Occipital lobe (tissue), 1 donor: ENCODE measurements at regions not wholly inside any gene's neighbourhood (a gene's known extent, or its start where the extent isn't known, plus 50 kb on each side); places are given as distances from the start of the nearest gene placed in this dataset.

ENCODE experiments used
- DNase-seq: peaks from one replicate; lab custom pipeline; 2025; lab: John Stamatoyannopoulos, UW

DNA sequence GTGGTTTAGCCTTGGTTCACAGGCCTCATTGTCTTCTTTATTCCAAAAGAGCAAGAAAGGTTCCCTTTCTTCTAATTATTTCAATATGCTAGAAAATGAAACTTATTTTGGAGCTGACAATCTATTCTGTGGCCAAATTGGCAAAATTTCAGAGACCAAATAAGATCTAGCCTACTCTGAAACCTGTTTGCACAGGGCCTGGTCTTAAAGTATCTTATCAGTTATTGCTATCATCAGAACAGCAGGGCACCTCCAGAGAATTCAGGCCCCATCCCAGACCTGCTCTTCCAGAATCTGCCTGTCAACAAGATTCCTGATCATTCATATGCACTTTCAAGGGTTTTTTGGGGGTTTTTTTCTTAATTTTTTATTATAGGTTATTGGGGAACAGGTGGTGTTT, 198.7 kb downstream of the ANAPC1 start:
- no peak for DNase-seq

DNA sequence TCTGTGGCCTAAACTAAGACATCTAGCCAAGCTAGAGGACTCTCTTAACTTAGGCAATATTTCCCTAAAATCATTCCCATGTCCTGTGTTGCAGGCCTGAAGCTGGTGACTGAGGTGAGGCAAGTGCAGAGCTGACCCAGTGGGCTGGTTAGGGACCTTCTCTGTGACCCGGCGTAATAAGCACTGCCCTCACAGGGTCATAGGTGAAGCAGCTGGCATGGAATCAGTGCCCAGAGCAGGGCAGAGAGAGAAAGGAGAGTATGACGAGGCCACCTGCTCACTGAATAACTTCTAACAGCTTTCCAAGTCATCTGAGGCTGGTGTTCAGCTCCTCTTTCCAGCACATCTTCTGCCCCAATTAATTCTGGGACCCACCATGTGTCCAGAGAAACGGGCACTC, 197.0 kb downstream of the ANAPC1 start:
- no peak for DNase-seq

DNA sequence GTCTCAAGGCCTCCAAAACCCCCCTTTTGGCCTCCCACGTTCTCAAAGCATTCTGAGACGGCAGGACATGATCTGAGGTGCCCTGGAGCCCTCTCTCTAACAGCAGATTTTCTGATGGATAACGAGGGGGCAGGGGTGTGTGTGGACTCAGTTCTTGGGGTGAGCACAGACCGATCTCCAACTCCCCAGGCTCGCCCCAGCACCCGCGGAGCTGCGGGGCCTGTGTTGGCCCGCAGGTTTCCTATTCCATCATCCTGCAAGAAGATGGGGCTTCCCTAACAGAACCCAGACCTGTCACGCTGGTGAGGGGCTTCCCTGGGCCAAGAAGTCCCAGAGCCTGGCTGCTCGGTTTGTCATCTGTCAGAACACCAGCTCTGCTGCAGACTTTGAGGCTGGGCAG, 196.1 kb downstream of the ANAPC1 start:
- no peak for DNase-seq

DNA sequence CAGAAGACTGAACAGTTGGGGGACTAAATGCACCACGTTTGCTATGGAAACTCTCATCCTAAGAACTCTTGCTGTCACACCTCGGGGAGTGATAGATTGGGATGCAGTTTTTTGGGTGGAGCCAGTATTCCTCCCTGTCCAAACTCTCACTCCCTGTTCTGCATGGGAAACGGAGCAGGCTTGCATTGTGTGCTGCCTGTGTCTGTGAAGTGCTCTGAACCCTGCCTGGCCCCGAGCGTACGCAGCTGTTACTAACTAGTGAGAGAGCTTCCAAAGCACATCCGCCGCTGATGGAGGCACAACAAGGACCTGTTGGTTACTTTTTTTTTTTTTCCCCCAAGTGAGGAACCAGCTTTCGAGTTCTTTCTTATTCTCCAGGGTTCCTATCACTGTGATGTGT, 195.5 kb downstream of the ANAPC1 start:
- DNase-seq = no peak

DNA sequence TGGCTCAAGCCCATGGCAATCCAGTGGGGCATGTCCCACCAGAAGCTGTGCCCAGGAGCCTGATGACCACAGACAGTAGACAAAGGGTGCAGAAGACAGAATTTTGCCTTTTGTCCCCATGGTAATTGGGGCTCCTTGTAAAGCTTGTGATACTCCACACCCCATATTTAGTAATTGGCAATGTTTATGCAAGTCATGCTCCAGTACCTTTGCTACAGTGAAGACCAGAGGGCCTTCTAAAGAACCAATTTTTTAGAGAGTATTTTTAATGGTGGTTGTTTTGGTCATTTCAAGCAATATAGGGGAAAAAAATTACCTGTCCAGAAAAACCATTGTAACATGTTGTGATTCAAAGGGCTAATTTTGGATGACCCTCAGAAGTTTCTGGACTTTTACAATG, 194.8 kb downstream of the ANAPC1 start:
- DNase-seq = no peak

DNA sequence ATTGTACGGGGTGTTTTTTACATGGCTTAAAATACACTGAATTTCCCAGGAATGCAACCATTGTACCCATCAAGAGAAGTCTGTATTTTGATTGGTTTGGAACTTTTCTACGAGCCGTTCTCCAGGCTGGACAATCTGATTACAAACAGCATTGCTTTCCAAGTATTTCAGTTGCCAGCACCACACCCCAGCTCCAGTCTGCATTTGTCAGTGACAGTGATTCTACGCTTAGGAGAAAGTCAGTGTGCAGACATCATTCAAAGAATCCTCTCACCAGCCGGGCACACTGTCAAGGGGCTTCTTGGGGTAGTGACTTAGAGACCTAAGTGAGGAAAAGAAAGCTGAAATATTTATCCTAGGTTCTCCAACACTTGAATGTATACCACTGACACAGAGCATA, 194.1 kb downstream of the ANAPC1 start:
- DNase-seq = no peak

DNA sequence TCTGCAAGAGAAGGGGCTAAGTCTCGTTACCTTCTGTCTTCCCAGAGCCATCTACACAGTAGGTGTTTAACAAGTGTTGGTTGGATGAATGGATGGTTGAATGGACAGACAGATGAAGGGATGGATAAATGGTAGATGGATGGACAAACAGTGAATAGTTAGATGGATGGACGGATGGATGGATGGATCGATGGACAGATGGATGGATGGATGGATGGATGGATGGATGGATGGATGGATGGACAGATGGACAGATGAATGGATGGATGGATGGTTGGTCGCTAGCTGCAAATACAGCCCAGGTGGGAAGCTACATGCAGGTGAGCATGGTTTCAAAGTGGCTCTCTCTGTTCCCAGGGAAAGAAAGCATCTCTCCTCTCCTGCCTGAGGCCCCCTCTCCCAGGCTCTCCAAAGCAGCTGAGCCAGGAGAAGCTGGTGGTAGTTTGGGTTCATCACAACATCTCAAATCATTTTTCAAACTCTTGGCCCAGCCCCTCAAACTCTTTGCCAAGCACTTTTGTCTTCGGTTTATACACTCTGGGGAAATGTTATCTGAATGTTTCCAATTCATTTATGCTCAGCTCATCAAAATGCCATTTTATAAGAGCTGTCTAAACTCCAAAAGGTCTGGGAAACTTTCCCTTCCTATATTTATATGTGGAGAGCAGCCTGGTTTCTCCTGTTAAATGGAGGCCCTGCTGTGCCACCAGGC, 192.7 kb downstream of the ANAPC1 start:
- no peak for DNase-seq

DNA sequence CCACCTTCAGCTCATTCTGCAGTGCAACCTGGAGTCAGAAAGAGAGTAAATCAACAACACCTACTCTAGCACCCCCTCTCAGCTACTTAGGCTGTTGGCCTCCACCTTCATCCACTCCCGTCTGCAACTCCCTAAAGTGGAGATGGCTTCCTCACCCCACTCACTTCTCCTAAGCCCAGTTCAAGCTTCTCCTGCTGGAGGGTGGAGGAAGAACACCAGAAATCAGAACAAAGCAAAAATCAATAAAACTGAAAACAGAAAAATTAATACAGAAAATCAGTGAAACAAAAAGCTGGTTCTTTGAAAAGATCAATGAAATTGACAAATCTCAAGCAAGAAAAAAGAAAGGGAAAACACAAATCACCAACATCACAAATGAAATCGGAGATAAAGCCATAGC, 191.7 kb downstream of the ANAPC1 start:
- no peak for DNase-seq

DNA sequence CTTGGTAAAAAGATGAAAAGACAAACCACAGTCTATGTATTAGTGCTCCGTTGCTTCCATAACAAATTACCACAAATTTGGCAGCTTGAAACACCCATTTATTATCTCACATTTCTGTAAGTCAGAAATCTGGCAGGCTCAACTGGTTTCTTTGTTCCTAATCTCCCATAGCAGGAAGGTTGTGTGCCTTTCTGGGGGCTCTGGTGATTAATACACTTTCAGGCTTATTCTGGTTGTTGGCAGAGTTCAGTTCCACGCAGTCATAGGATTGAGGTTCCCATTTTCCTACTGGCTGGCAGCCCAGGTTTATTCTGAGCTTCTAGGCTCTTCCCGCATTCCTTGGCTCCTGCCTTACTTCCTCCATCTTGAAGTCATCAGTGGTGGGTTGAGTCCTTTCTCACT, 189.3 kb downstream of the ANAPC1 start:
- no peak for DNase-seq

DNA sequence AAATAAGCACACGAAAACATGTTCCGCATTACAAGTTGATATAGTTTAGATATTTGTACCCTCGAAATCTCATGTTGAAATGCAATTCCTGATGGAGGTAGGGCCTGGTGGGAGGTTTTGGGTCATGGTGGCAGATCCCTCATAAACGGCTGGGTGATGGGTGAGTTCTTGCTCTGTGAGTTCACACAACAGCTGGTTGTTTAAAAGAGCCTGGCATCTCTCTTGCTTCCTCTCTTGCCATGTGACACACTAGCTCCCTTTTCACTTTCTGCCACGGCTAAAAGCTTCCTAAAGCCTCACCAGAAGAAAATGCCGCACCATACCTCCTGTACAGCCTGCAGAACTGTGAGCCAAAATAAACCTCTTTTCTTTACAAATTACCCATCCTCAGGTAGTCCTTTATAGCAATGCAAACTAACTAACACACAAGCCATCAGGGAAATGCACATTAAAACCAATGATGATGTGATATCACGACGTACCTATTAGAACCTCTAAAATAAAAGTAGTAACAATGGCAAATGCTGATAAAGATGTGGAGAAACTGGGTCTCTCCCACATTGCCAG, 188.5 kb downstream of the ANAPC1 start:
- no peak for DNase-seq

DNA sequence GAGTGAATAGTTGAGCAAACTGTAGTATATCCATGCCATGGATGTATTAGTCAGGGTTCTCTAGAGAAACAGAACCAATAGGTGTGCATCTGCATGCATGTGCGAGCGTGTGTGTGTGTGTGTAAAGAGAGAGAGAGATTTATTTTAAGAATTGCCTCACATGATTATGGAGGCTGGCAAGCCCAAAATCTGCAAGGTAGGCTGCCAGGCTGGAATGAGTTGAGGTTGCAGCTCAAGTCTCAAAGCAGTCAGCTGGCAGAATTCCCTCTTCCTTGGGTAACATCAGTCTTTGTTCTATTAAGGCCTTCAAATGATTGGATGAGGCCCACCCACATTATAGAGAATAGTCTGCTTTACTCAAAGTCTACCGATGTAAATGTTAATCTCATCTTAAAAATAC, 187.8 kb downstream of the ANAPC1 start:
- no peak for DNase-seq

DNA sequence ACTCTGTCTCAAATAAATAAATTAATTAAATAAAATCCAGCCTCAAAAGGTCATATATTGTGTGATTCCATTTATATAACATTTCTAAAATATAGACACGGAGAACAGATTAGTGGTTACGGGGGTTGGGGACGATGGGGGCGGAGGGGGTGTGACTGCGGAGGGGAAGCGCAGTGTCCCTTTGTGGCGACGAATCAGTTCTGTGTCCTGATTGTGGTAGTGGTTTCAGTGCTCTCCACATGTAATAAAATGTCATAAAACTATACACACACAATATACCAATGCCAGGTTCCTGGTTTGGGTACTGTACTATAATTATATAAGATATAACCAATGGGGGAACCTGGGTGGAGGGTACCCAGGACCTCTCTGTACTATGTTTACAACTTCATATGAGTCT, 186.4 kb downstream of the ANAPC1 start:
- DNase-seq = no peak

DNA sequence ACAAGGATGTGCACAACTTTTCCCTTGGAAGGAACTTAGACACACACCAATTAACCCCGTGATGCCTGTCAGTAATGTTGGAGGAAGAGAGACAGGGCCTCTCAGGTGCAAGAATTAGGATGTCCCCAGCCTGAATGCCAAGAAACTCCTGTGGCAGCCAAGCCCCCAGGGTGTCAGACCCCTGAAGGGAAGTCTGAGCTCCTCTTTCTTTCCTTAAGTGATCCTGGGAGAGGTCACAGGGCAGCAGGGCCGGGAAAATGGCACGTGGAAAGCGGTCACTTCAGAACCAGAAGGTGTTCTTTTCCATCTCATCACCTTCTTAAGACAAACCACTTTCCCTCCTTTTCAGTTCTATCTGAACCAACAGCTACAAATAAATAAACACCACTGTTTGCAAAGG, 185.9 kb downstream of the ANAPC1 start:
- no peak for DNase-seq

DNA sequence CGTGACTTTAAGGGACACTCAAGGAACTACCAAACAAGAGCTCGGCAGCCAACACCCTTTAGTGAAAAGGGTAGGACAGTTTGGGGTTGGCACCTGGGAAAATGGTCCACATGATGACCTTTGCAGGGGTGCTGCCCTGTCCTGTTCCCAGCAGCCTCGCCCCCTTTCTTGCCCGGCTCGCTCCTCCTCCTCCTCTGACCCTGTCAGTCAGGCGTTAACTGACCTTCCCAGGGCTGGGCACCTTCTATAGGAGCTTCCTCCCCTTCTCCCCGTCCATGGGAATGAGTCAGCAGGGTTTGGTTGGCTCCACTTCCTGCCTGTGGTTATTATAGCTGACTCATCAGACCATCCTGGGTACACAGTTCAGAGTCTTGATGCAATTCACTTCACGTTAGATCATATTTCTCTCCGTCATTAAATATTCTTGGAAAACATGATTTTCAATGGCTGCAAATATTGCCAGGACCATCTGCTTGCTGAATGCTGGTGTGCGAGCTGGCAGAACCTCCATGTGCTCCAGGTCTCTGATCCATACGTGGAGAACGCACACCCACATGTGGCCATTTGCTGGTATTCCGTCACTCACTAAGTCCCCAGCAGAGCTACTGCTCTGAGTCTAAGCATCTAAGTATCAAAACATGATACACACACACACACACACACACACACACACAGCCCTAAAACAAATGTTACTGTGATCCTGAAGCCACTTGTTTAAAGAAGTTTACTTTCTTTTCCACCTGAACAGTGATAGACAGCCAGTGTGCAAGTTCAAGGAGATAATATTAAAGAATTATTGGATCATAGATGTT, 185.0 kb downstream of the ANAPC1 start:
- DNase-seq = peak; percentile 30

DNA sequence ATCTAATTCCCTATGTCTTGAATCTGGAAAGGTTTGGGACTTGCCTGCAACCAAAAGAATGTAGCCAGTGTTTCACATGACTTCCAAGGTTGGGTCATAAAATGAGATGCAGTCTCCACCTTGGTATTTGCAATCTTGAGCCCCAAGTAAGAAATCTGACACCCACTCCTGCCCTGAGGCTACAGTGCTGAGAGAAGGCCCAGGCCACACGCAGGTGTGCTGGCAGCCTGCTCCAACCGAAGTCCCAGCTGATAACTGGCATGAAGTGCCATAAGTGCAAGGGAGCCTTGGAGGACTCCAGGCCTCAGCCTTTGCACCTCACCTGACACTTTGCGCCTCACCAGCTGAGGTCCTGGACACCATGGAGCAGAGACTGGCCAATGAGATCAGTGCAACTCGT, 182.7 kb downstream of the ANAPC1 start:
- DNase-seq = no peak

DNA sequence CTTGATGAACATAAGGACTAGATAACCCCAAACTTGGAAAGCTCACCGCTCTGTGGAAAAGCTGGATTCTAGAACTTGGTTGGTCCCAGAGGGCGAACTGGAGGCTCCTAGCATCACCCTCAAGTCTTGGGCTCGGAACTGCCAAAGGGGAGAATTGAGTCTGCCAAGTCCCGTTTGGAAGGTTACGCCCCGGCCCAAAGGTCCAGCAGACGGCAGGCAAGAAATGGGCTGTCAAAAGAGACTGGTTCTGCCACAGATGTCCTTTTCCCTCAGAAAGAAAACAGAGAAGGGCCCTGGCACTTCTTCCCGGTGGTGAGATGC, 182.2 kb downstream of the ANAPC1 start:
- no peak for DNase-seq

DNA sequence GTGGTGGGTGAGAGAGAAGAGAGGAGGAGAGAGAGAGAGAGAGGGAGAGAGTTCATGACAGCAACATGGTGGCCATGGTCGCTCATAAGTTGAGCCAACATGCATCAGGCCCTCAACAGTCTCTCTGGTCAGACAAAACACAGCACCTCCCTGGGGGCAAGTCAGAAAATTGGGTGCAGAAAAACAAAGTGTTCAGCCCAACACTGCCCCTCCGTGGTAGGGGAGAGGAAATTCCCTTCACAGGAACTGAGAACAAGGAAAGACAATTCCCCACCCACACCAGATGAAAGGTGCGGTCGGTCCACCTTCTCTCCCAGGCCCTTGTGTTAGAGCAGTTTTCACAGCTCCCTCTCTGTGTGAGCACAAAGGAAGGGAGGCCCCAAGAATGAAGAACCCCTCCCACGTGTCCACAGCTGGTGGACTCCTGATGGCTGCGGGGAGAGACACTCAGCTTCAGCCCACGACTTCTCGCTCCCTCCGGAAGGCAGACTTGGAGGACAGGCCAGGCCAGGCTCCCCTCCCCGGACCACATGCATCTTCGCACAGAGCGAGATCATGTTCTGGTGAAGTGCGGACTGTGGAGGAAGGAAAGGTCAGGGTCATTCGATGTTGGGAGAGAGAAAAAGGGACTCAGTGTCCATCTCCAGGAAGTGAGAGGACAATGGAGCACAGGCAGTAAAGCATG, 181.7 kb downstream of the ANAPC1 start:
- no peak for DNase-seq

DNA sequence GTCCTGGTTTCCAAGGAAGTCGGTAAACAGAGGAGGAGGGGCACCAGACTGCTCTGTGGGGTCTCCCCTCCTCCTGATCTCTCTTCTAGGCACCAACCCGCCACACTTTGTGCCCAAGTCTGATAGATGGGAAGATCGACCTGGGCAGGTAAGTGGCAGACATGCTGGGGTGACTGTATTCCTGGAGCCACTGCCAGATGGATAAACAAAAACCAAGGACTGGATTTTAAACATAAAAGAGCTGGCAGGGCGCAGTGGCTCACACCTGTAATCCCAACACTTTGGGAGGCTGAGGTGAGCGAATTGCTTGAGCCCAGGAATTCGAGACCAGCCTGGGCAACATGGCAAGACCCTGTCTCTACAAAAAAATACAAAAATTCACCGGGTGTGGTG, 181.2 kb downstream of the ANAPC1 start:
- no peak for DNase-seq

DNA sequence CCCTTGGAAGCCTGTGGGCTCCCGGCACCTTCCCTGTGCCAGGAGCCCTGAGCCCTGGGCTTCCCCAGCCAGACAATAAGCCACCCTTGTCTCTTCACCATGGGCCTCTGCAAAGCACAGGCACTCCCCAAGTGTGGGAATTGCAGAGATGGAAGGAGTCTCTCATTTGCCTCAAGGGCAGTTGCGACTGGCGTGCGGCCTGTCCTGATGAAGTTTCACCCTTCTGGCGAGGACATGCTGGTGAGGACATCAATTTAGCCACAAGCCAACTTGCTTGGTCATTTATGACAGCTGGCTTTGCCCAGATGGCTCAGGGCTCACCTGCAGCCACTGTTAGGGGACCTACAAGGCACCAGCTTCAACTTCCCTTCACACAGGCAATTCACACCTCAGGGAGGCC, 180.2 kb downstream of the ANAPC1 start:
- no peak for DNase-seq

DNA sequence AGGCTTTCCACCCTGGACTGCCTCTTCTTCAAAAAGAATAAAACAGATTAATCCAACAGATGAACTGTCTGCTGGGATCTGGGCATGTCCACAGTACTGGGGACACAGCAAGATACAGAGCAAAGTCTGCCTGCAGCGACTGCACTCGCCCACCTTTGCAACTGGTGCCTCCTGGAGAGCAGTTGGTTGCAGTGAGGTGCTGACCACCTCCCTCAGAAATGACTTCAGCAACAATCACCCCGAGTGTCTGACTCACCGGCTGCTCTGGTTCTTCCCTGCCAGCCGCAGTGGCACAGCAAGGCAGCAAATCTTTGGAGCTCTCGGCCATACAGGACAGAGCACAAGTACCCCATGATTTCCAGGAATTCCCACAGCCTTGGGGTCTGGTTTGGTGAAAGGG, 179.7 kb downstream of the ANAPC1 start:
- no peak for DNase-seq

DNA sequence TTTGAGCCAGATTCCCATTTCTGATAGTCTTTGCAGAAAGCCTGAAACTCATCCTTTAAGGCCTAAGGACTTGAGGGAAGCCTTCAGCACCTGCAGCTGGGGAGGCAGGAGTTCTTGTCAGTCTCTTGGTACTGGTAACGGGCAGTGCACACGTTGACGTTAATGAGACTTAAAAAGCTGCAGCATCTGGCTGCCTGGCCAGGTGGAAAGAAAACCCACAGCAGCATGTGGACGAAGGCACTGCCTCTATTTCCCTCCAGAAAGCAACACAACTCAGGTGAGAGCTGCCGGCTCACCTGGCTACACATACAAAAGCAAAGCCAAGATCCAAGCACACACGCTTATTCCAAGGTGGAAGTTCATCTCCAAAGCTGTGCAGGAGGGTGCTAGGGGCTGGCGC, 178.8 kb downstream of the ANAPC1 start:
- DNase-seq = no peak

DNA sequence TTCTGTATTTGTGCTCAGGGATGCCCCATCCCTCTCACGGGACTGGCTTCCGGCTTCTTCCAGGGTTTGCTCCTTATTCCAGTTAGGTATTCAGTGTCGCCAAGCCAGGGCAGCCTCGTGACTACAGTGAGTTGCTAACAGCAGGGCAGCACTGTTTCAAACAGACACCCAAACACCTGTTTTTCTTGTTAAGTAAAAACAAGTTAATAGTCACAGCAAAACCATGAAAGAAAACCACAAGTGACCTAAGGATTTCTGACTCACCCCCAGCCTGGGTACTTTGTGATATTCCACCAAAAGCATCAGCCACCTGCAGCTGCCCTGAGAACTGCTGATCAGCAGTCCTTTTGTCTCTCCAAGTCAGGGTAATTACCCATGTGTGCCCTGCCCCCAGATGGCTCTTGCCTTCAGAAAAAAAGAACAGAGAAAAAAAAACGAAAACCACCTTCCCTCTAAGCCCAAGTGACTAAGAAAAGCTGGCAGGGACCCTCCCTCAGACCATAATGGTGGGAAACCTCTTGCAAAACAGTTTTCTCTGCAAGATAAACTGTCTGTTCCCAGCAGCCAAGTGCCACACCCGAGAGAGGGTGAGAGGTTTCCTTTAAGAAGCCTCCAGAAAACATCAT, 178.2 kb downstream of the ANAPC1 start:
- DNase-seq = no peak
